ENCODE measurements at regions not wholly inside any gene's neighbourhood (a gene's known extent, or its start where the extent isn't known, plus 50 kb on each side); places are given as distances from the start of the nearest gene placed in this dataset.
"Not testable (repeated sequence)": the region's sequence is repeated elsewhere in the genome, so short reads cannot be mapped to it uniquely, and the experiment has no call there.

DNA sequence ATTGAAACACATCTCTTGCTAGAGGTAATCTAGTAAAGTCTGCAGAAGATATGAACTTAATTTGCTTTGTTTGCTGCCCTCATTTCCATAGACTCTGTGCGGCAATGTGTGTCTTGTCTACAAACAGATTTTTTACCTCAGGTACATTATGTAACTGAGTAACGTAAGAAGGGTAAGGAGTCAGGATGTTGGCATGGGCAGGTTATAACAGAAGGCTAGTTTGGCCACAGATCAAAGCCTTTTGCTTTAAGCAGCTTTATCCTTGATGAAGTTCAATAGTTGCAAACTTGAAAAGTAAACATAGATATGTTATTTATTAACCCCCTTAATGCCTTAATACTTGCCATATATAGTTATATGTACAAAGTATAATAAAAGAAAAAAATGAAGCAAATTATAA lies 391.6 kb upstream of the FKBP1C start:
- TF ChIP-seq, protein P1, sequence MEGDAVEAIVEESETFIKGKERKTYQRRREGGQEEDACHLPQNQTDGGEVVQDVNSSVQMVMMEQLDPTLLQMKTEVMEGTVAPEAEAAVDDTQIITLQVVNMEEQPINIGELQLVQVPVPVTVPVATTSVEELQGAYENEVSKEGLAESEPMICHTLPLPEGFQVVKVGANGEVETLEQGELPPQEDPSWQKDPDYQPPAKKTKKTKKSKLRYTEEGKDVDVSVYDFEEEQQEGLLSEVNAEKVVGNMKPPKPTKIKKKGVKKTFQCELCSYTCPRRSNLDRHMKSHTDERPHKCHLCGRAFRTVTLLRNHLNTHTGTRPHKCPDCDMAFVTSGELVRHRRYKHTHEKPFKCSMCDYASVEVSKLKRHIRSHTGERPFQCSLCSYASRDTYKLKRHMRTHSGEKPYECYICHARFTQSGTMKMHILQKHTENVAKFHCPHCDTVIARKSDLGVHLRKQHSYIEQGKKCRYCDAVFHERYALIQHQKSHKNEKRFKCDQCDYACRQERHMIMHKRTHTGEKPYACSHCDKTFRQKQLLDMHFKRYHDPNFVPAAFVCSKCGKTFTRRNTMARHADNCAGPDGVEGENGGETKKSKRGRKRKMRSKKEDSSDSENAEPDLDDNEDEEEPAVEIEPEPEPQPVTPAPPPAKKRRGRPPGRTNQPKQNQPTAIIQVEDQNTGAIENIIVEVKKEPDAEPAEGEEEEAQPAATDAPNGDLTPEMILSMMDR (IDR thresholded peaks at IDR 0.05; ENCODE audit: insufficient read depth, low read length, missing control alignments), result no peak
- ChIA-PET POLR2A (no interaction called here), CTCF (no interaction called here)
- H3K4me3 ChIP-seq (ENCODE audit: low read depth, low read length), result no peak overlapping the region
- DNase-seq (ENCODE audit: low read depth, low spot score), result no peak

DNA sequence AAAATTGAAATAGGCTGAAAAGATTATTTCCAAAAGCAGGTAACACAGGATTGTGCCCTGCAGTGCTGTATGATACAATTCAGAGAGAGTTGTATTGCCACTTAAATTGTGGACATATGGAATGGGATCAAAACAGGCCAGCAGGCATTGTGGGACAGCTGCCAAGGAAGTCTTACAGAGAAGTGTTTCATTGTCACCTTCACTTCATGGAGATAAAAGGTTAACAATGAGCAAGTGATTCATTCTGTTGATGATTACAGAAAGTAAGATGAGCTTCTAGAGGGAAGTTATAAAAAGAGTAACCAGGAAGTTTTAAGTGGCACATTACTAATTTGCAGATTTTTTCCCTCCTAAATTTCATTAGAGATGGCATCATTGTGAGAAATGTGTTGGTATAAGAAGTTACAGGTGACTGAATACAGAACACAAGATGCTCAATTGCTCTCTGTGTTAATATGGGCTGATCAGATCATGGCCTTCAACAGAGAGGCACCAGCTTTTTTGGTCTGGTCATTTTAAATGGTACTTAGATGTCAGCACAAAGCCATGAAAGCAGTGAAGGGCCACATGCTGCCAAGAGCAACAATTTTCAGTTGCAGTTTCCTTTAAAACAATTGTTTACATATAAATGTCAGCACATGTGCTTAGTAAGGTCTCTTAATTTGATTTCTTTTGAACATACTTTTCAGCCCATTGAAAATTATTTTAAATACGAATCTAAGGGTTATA lies 402.5 kb upstream of the FKBP1C start:
- TF ChIP-seq, protein P1 (IDR thresholded peaks at IDR 0.05; ENCODE audit: insufficient read depth, low read length, missing control alignments), result no peak
- ChIA-PET POLR2A (no interaction called here), CTCF (no interaction called here)
- H3K4me3 ChIP-seq (ENCODE audit: low read depth, low read length), result no peak overlapping the region
- no peak for DNase-seq (ENCODE audit: low read depth, low spot score)

DNA sequence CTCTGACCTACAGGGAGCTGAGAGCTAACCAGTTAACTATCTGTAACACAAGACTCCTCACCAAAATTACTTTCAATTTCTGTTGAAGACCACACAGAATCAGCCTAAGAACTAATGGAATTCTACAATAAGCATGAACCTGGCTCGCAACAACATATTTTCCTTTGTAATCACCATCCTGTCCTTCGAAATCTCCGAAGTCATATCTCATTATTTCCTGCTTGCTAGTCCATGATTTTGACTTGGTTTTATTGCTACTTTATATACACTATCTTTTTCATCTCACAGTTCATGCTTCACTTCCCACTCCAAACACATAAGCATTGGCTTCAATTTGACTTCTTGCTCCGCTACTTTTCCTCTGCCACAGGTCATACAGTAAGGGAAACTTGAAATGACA lies 405.8 kb upstream of the FKBP1C start:
- no peak overlapping the region for H3K4me3 ChIP-seq (ENCODE audit: low read depth, low read length)
- ChIA-PET CTCF (no interaction called here), POLR2A (no interaction called here)
- TF ChIP-seq, protein P1 (IDR thresholded peaks at IDR 0.05; ENCODE audit: insufficient read depth, low read length, missing control alignments), result no peak
- DNase-seq (ENCODE audit: low read depth, low spot score), result no peak

DNA sequence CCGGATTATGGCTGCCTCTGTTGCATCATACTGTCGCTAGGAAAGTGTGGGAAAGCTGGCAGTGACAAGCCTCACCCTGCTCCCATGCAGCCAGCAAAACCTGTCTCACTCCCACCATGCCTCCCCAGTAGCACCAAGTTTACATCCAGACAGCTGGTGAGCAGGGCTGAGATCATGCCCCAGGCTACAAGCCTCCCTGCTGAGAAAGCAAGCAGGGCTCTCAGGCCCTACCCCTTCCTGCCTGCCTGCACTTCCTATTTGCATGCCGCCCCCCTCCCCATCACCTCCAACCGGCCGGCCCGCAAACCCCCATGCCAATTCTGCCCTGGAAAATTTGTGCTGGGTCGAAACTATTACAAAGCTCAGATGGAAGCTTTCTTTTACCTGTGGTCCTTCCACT lies 408.2 kb upstream of the FKBP1C start:
- ChIA-PET POLR2A (no interaction called here), CTCF (no interaction called here)
- TF ChIP-seq, protein P1 (IDR thresholded peaks at IDR 0.05; ENCODE audit: insufficient read depth, low read length, missing control alignments), result no peak
- H3K4me3 ChIP-seq (ENCODE audit: low read depth, low read length), result no peak overlapping the region
- no peak for DNase-seq (ENCODE audit: low read depth, low spot score)

DNA sequence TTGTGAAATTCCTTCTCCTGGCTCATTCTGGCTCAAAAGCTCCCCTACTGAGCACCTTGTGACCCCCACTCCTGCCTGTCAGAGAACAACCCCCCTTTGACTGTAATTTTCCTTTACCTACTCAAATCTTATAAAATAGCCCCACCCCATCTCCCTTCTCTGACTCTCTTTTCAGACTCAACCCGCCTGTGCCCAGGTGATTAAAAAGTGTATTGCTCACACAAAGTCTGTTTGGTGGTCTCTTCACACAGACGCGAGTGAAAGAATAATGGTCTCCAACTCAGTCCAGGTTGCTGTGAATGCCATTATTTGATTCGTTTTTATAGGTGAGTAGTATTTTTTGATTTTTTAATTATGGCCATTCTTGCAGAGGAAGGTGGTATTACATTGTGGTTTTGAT lies 414.1 kb upstream of the FKBP1C start:
- ChIA-PET POLR2A (no interaction called here), CTCF (no interaction called here)
- TF ChIP-seq, protein P1 (IDR thresholded peaks at IDR 0.05; ENCODE audit: insufficient read depth, low read length, missing control alignments), result no peak
- no peak for DNase-seq (ENCODE audit: low read depth, low spot score)
- H3K4me3 ChIP-seq (ENCODE audit: low read depth, low read length), result no peak overlapping the region

DNA sequence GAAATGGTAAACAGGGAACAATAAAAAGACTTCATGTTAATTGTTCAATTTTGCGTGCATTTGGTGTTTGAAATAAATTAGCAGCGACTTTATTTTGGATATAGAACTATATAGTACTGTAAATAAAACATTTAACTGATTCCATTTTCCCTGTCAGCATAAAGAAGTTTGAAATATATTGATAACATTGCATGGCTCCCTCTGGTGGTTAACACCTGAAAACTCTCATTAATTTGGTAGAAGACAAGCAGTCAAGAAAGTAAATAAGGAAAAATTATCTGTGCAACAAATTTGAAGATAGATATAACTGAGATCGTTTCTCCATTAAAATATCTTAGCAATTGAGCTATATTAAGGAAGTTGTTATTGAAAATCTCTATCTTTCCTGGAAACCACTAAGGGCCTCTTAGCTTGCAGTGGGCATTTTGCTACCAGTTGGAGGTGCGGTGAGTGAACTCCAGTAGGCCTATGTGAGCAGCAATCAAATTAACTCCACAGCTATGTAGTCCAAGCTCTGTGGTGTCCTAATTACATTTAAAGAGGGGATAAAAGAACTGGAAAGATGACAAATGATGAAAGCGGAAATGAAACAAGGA lies 435.7 kb upstream of the FKBP1C start:
- TF ChIP-seq, protein P1 (IDR thresholded peaks at IDR 0.05; ENCODE audit: insufficient read depth, low read length, missing control alignments), result no peak
- CTCF ChIA-PET, result no interaction called here
- no peak for DNase-seq (ENCODE audit: low read depth, low spot score)
- POLR2A ChIA-PET, result no interaction called here
- H3K4me3 ChIP-seq (ENCODE audit: low read depth, low read length), result no peak overlapping the region

DNA sequence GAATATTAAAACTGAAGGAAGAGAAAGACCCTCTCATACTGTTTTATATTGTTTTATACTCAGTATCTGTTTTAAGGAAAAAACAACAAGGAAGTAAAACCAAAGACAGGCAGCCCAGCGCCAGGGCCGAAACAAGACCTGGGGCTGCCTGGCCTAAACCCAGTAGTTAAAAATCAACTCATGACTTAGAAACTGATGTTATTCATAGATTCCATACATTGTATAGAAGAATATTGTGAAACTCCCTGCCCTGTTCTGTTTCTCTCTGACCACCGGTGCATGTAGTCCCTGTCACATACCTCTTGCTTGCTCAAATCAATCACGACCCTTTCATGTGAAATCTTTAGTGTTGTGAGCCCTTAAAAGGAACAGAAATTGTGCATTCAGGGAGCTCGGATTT lies 445.1 kb upstream of the FKBP1C start:
- CTCF ChIA-PET; DNase-seq (ENCODE audit: low read depth, low spot score); POLR2A ChIA-PET; H3K4me3 ChIP-seq (ENCODE audit: low read depth, low read length): not testable (repeated sequence)
